IMR-90 (cell line): ENCODE measurements at regions not wholly inside any gene's neighbourhood (a gene's known extent, or its start where the extent isn't known, plus 50 kb on each side); places are given as distances from the start of the nearest gene placed in this dataset.

Experiments used
- ATAC-seq: fragments of 200-7000 bp; cut with Tn5 transposase; 2 replicates; pipeline ENCODE4 v1.9.1; 2020; ENCODE audit warnings: low read depth, mild to moderate bottlenecking, moderate library complexity
- BruUV-seq: library from RNA; stranded (reverse); fragments of 400-500 nt; replicated peaks from 2 replicates; lab custom pipeline; 2021; lab: Mats Ljungman, UMichigan
- CTCF ChIA-PET: fragments of 300-600 bp; formaldehyde crosslinking; extraction: SDS; loops from one replicate; lab custom pipeline; 2021; ENCODE audit warnings: antibody characterized with exemption; lab: Yijun Ruan, JAX
- POLR2A ChIA-PET: fragments of 300-600 bp; sonication (Branson Sonifier 250); formaldehyde crosslinking; loops from one replicate; lab custom pipeline; 2022; ENCODE audit warnings: antibody characterized with exemption; ENCODE audit not compliant: unreplicated experiment; lab: Charles Lee
- DNase-seq: peaks from one replicate; pipeline ENCODE4 v3.0.0; 2013
- H2AFZ ChIP-seq: replicated peaks from 2 replicates; pipeline ENCODE3; 2013; ENCODE audit warnings: low read length, mild to moderate bottlenecking; ENCODE audit not compliant: poor library complexity
- H2AK5ac ChIP-seq: 2 replicates; pipeline ENCODE4 v1.6.1; 2013; ENCODE audit warnings: low read depth, low read length, inconsistent platforms
- H2AK9ac ChIP-seq: replicated peaks from 2 replicates; pipeline ENCODE3; 2013; ENCODE audit warnings: mild to moderate bottlenecking, low read depth, low read length, moderate library complexity; ENCODE audit not compliant: poor library complexity
- H2BK120ac ChIP-seq: 2 replicates; pipeline ENCODE4 v1.6.1; 2013; ENCODE audit warnings: low read depth, low read length, inconsistent platforms
- H2BK15ac ChIP-seq: 3 replicates; pipeline ENCODE4 v1.6.1; 2013; ENCODE audit warnings: low read depth, low read length, inconsistent platforms
- H2BK20ac ChIP-seq: 2 replicates; pipeline ENCODE4 v1.6.1; 2013; ENCODE audit warnings: low read depth, mild to moderate bottlenecking, inconsistent platforms, low read length, moderate library complexity
- H2BK5ac ChIP-seq: 2 replicates; pipeline ENCODE4 v1.6.1; 2013; ENCODE audit warnings: mild to moderate bottlenecking, low read depth, low read length, inconsistent platforms; ENCODE audit not compliant: poor library complexity, severe bottlenecking
- H3K14ac ChIP-seq: replicated peaks from 2 replicates; pipeline ENCODE4 v1.6.1; 2013; ENCODE audit warnings: low read depth, low read length, inconsistent platforms
- H3K18ac ChIP-seq: 2 replicates; pipeline ENCODE4 v1.6.1; 2013; ENCODE audit warnings: low read depth, low read length, control low read depth
- H3K23ac ChIP-seq: 2 replicates; pipeline ENCODE4 v1.6.1; 2013; ENCODE audit warnings: low read depth, low read length, inconsistent platforms
- H3K27ac ChIP-seq: 2 replicates; pipeline ENCODE4 v1.5.1; 2013; ENCODE audit warnings: mild to moderate bottlenecking, control low read depth, low read length; ENCODE audit not compliant: insufficient read depth
- H3K27me3 ChIP-seq: 2 replicates; pipeline ENCODE4 v1.6.1; 2013; ENCODE audit warnings: low read length; ENCODE audit not compliant: control insufficient read depth, insufficient read depth
- H3K36me3 ChIP-seq: 2 replicates; pipeline ENCODE4 v1.6.1; 2013; ENCODE audit warnings: low read length, mixed read lengths; ENCODE audit not compliant: control insufficient read depth, insufficient read depth
- H3K4ac ChIP-seq: 2 replicates; pipeline ENCODE4 v1.6.1; 2013; ENCODE audit warnings: low read depth, low read length, inconsistent platforms
- H3K4me1 ChIP-seq: 2 replicates; pipeline ENCODE4 v1.6.1; 2013; ENCODE audit warnings: low read length, mixed read lengths; ENCODE audit not compliant: control insufficient read depth, insufficient read depth
- H3K4me2 ChIP-seq: 2 replicates; pipeline ENCODE4 v1.6.1; 2013; ENCODE audit warnings: low read depth, mild to moderate bottlenecking, control low read depth, low read length, moderate library complexity
- H3K4me3 ChIP-seq: 2 replicates; pipeline ENCODE4 v1.5.1; 2013; ENCODE audit warnings: low read depth, mild to moderate bottlenecking, control low read depth, low read length, moderate library complexity; ENCODE audit not compliant: insufficient read depth
- H3K56ac ChIP-seq: 2 replicates; pipeline ENCODE4 v1.6.1; 2013; ENCODE audit warnings: low read length, inconsistent platforms; ENCODE audit not compliant: insufficient read depth; ENCODE audit errors: extremely low read depth
- H3K79me1 ChIP-seq, 2 experiments: 2 replicates each; pipeline ENCODE4 v1.6.1; 2013; ENCODE audit warnings: low read length in 2 of 2, inconsistent platforms in 1 of 2, low read depth in 1 of 2
- H3K9ac ChIP-seq: 2 replicates; pipeline ENCODE4 v1.6.1; 2013; ENCODE audit warnings: low read depth, low read length, control low read depth
- H3K9me1 ChIP-seq: 2 replicates; pipeline ENCODE4 v1.6.1; 2013; ENCODE audit warnings: low read length, inconsistent platforms; ENCODE audit not compliant: insufficient read depth
- H3K9me3 ChIP-seq: 2 replicates; pipeline ENCODE4 v1.6.1; 2013; ENCODE audit warnings: low read length; ENCODE audit not compliant: control insufficient read depth, insufficient read depth
- H4K20me1 ChIP-seq: 2 replicates; pipeline ENCODE4 v1.6.1; 2013; ENCODE audit warnings: low read length, inconsistent platforms; ENCODE audit not compliant: insufficient read depth
- H4K5ac ChIP-seq: 2 replicates; pipeline ENCODE4 v1.6.1; 2013; ENCODE audit warnings: mild to moderate bottlenecking, low read depth, low read length, control low read depth
- H4K8ac ChIP-seq, 2 experiments: 2 replicates each; pipeline ENCODE4 v1.6.1; 2013; ENCODE audit warnings: low read depth in 2 of 2, low read length in 2 of 2, control low read depth in 1 of 2, inconsistent platforms in 1 of 2
- H4K91ac ChIP-seq: 2 replicates; pipeline ENCODE4 v1.6.1; 2013; ENCODE audit warnings: low read depth, low read length, inconsistent platforms; ENCODE audit not compliant: insufficient read depth
- CHD1 ChIP-seq: IDR thresholded peaks from 2 replicates; pipeline ENCODE4 v1.6.1; 2012; ENCODE audit warnings: low read depth, low read length, improper control_type of control experiment
- MAZ ChIP-seq: IDR thresholded peaks from 2 replicates; pipeline ENCODE4 v1.6.1; 2012; ENCODE audit warnings: low read depth, mild to moderate bottlenecking, low read length, improper control_type of control experiment, moderate library complexity, borderline replicate concordance
- POLR2A ChIP-seq: IDR thresholded peaks from 2 replicates; pipeline ENCODE4 v1.6.1; 2012; ENCODE audit warnings: mild to moderate bottlenecking, low read depth, low read length
- RAD21 ChIP-seq: IDR thresholded peaks from 2 replicates; pipeline ENCODE4 v1.6.1; 2012; ENCODE audit warnings: low read length, improper control_type of control experiment
- RCOR1 ChIP-seq: IDR thresholded peaks from 2 replicates; pipeline ENCODE4 v1.6.1; 2012; ENCODE audit warnings: mild to moderate bottlenecking, low read length, improper control_type of control experiment; ENCODE audit not compliant: insufficient replicate concordance
- SMC3 ChIP-seq: fragments of 150-350 bp; IDR thresholded peaks from 2 replicates; pipeline ENCODE4 v1.6.1; 2016; ENCODE audit warnings: low read depth, mild to moderate bottlenecking, antibody characterized with exemption, low read length, moderate library complexity
- WGBS, 2 experiments: methylation state at CpG; one replicate each; pipeline versions ENCODE4 v1.1.5 to v1.1.7; 2013; ENCODE audit warnings: missing lambda C conversion rate in 2 of 2; ENCODE audit not compliant: insufficient read length in 1 of 2; ENCODE audit errors: extremely low coverage in 2 of 2; 5-methylcytosine and 5-hydroxymethylcytosine counted together
- dilution Hi-C: fragments of 300-500 bp; cut with HindIII; formaldehyde crosslinking; loops from one replicate; pipeline ENCODE4 v1.14.3; 2018; ENCODE audit warnings: low sequenced_read_pairs; ENCODE audit not compliant: unreplicated experiment
- in situ Hi-C: fragments of 300-500 bp; cut with MboI; formaldehyde crosslinking; loops from 3 replicates; pipeline ENCODE4 v1.14.3; 2019; ENCODE audit warnings: low sequenced_read_pairs, inconsistent platforms, mixed read lengths
- intact Hi-C: fragments of 100-400 bp; cut with micrococcal nuclease; formaldehyde crosslinking; loops from 2 replicates; pipeline ENCODE4 v1.10.0; 2022

DNA sequence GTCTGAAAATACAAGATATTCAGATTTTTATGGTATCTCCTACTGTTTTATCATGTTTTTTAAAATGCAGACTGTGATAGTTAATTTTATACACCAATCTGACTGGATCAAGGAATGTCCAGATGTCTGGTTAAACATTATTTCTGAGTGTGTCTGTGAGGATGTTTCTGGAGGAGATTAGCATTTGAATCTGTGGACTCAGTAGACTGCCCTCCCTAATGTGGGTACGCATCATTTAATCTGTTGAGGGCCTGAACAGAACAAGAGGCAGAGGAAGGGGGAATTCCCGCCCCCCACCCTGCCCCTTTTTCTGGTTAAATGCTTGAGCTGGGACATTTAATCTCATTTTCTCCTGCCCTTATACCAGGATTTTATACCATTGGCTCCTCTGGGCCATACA lies 72.1 kb downstream of the AVPR1A start:
- Histone ChIP-seq H3K4me2 (no peak overlapping the region), H3K4me3 (no peak overlapping the region), H4K20me1 (no peaks in the 10 kb centered on the region), H3K23ac (no peak overlapping the region), H3K56ac (no peak overlapping the region), H3K27me3 (no peaks in the 10 kb centered on the region), H3K79me1 (no peaks in the 10 kb centered on the region), H3K9me1 (no peaks in the 10 kb centered on the region), H3K27ac (no peak overlapping the region), H3K4ac (no peak overlapping the region), H3K9me3 (no peaks in the 10 kb centered on the region), H4K5ac (no peak overlapping the region), H2BK5ac (no peak overlapping the region), H3K9ac (no peak overlapping the region), H2AK9ac (no peak overlapping the region), H3K36me3 (no peaks in the 10 kb centered on the region), H2AK5ac (no peak overlapping the region), H3K18ac (no peak overlapping the region), H2BK20ac (no peak overlapping the region), H4K91ac (no peak overlapping the region), H3K14ac (no peak overlapping the region), H2AFZ (no peak overlapping the region), H2BK15ac (no peak overlapping the region), H2BK120ac (no peak overlapping the region), H3K4me1 (no peaks in the 10 kb centered on the region), H4K8ac (no peak overlapping the region)
- no peak for TF ChIP-seq RCOR1
- no peak for TF ChIP-seq MAZ
- no peak for TF ChIP-seq POLR2A
- no peak for TF ChIP-seq CHD1
- no peak for TF ChIP-seq RAD21
- no peak for TF ChIP-seq SMC3
- CTCF ChIA-PET = interaction anchor here (0.7 kb wide), 1 partner anchor 1126 kb away, joined by 4 read pairs; no protein-coding TSS in a partner anchor
- BruUV-seq = no TSS peak
- ATAC-seq (no peak), DNase-seq (no peak)
- in situ Hi-C loops (no loop called here), dilution Hi-C loops (no loop called here), intact Hi-C loops (no loop called here)
- WGBS, 2 experiments = no CpG with 5 or more reads among the region's 2 CpGs
- POLR2A ChIA-PET = no interaction called here
